Mononuclear cell (primary cell): ENCODE measurements at regions not wholly inside any gene's neighbourhood (a gene's known extent, or its start where the extent isn't known, plus 50 kb on each side); places are given as distances from the start of the nearest gene placed in this dataset.

Source experiments
- H3K27me3 ChIP-seq: 2 replicates; pipeline ENCODE4 v1.6.0; 2011; ENCODE audit warnings: low read length, control low read depth; ENCODE audit not compliant: insufficient read depth
- H3K4me1 ChIP-seq: 2 replicates; pipeline ENCODE4 v1.5.1; 2011; ENCODE audit warnings: mild to moderate bottlenecking, low read length, control low read depth; ENCODE audit not compliant: insufficient read depth
- H3K4me3 ChIP-seq: 2 replicates; pipeline ENCODE4 v1.5.1; 2011; ENCODE audit warnings: mild to moderate bottlenecking, low read length, moderate library complexity
- H3K9me3 ChIP-seq: 2 replicates; pipeline ENCODE4 v1.5.1; 2011; ENCODE audit warnings: low read depth, mild to moderate bottlenecking, control low read depth, low read length

GRCh38 chr3:176765382-176765900, 431.8 kb downstream of the TBL1XR1 start:
- Histone ChIP-seq H3K9me3 (no peaks in the 10 kb centered on the region), H3K4me3 (no peak overlapping the region), H3K4me1 (no peaks in the 10 kb centered on the region), H3K27me3 (no peaks in the 10 kb centered on the region)

- Histone ChIP-seq H3K4me1 (no peaks in the 10 kb centered on the region), H3K4me3 (no peak overlapping the region), H3K9me3 (no peaks in the 10 kb centered on the region), H3K27me3 (no peaks in the 10 kb centered on the region)
These were observed 437.3 kb downstream of the TBL1XR1 start for GRCh38 chr3:176759815-176760506.

- no peak overlapping the region for H3K4me3 ChIP-seq
- no peaks in the 10 kb centered on the region for H3K27me3 ChIP-seq
- no peaks in the 10 kb centered on the region for H3K4me1 ChIP-seq
- H3K9me3 ChIP-seq, result no peaks in the 10 kb centered on the region
These were observed 439.9 kb downstream of the TBL1XR1 start for GRCh38 chr3:176757429-176757828.

- H3K4me1 ChIP-seq, result no peaks in the 10 kb centered on the region
- H3K4me3 ChIP-seq, result no peak overlapping the region
- H3K9me3 ChIP-seq, result no peaks in the 10 kb centered on the region
- H3K27me3 ChIP-seq, result no peaks in the 10 kb centered on the region
These were observed 441.3 kb downstream of the TBL1XR1 start for GRCh38 chr3:176755977-176756376.

GRCh38 chr3:176755552-176755951, 441.7 kb downstream of the TBL1XR1 start:
- H3K9me3 ChIP-seq, result no peaks in the 10 kb centered on the region
- no peaks in the 10 kb centered on the region for H3K27me3 ChIP-seq
- H3K4me1 ChIP-seq, result no peaks in the 10 kb centered on the region
- H3K4me3 ChIP-seq, result no peak overlapping the region

GRCh38 chr3:176741664-176742047, 455.6 kb downstream of the TBL1XR1 start:
- Histone ChIP-seq H3K4me3 (no peak overlapping the region), H3K27me3 (no peaks in the 10 kb centered on the region), H3K9me3 (no peaks in the 10 kb centered on the region), H3K4me1 (no peaks in the 10 kb centered on the region)

GRCh38 chr3:176740906-176741663, 456.2 kb downstream of the TBL1XR1 start:
- Histone ChIP-seq H3K4me1 (no peaks in the 10 kb centered on the region), H3K27me3 (no peaks in the 10 kb centered on the region), H3K9me3 (no peaks in the 10 kb centered on the region), H3K4me3 (no peak overlapping the region)

GRCh38 chr3:176739159-176739558, 458.1 kb downstream of the TBL1XR1 start:
- H3K4me3 ChIP-seq, result no peak overlapping the region
- no peaks in the 10 kb centered on the region for H3K27me3 ChIP-seq

GRCh38 chr3:176737480-176738110, 459.7 kb downstream of the TBL1XR1 start:
- H3K4me1 ChIP-seq, result no peaks in the 10 kb centered on the region
- H3K9me3 ChIP-seq, result no peaks in the 10 kb centered on the region
- no peaks in the 10 kb centered on the region for H3K27me3 ChIP-seq
- no peak overlapping the region for H3K4me3 ChIP-seq

More at GRCh38 chr3:176739159-176739558, 458.1 kb downstream of the TBL1XR1 start:
- Histone ChIP-seq H3K9me3 (no peaks in the 10 kb centered on the region), H3K4me1 (no peaks in the 10 kb centered on the region)

- no peaks in the 10 kb centered on the region for H3K9me3 ChIP-seq
These were observed 463.1 kb downstream of the TBL1XR1 start for GRCh38 chr3:176734146-176734545.

GRCh38 chr3:176724394-176724759, 472.9 kb downstream of the TBL1XR1 start:
- Histone ChIP-seq H3K4me3 (no peak overlapping the region), H3K4me1 (no peaks in the 10 kb centered on the region), H3K27me3 (no peaks in the 10 kb centered on the region), H3K9me3 (peaks cover 6% of the 10 kb centered on the region)

More at GRCh38 chr3:176734146-176734545, 463.1 kb downstream of the TBL1XR1 start:
- no peak overlapping the region for H3K4me3 ChIP-seq
- no peaks in the 10 kb centered on the region for H3K4me1 ChIP-seq
- no peaks in the 10 kb centered on the region for H3K27me3 ChIP-seq

- Histone ChIP-seq H3K4me3 (no peak overlapping the region), H3K4me1 (no peaks in the 10 kb centered on the region), H3K9me3 (peaks cover 4% of the 10 kb centered on the region), H3K27me3 (no peaks in the 10 kb centered on the region)
These were observed 473.4 kb downstream of the TBL1XR1 start for GRCh38 chr3:176723758-176724393.

- Histone ChIP-seq H3K4me3 (no peak overlapping the region), H3K4me1 (no peaks in the 10 kb centered on the region), H3K27me3 (no peaks in the 10 kb centered on the region), H3K9me3 (no peaks in the 10 kb centered on the region)
These were observed 483.2 kb downstream of the TBL1XR1 start for GRCh38 chr3:176714034-176714433.

- Histone ChIP-seq H3K4me3 (no peak overlapping the region), H3K4me1 (no peaks in the 10 kb centered on the region), H3K9me3 (no peaks in the 10 kb centered on the region), H3K27me3 (no peaks in the 10 kb centered on the region)
These were observed 485.1 kb downstream of the TBL1XR1 start for GRCh38 chr3:176712191-176712590.

- Histone ChIP-seq H3K4me3 (no peak overlapping the region), H3K27me3 (no peaks in the 10 kb centered on the region), H3K4me1 (no peaks in the 10 kb centered on the region), H3K9me3 (no peaks in the 10 kb centered on the region)
These were observed 498.0 kb downstream of the TBL1XR1 start for GRCh38 chr3:176699288-176699687.
